HCT116 (cell line): ENCODE measurements at regions not wholly inside any gene's neighbourhood (a gene's known extent, or its start where the extent isn't known, plus 50 kb on each side); places are given as distances from the start of the nearest gene placed in this dataset.

Experiments
- ATAC-seq: fragments of 200-7000 bp; cut with Tn5 transposase; 2 replicates; pipeline ENCODE4 v1.9.1; 2020; ENCODE audit warnings: mild to moderate bottlenecking, moderate library complexity
- BruUV-seq: library from RNA; stranded (reverse); fragments of 400-500 nt; replicated peaks from 2 replicates; lab custom pipeline; 2021; lab: Mats Ljungman, UMichigan
- CTCF ChIA-PET: fragments of 300-600 bp; sonication (Branson Sonifier 250); formaldehyde crosslinking; loops from one replicate; lab custom pipeline; 2021; ENCODE audit warnings: antibody characterized with exemption; lab: Charles Lee
- POLR2A ChIA-PET: fragments of 300-600, 350-600 bp; sonication (Branson Sonifier 250); formaldehyde crosslinking; loops from one replicate; lab custom pipeline; 2021; ENCODE audit warnings: antibody characterized with exemption; lab: Charles Lee
- RAD21 ChIA-PET, 2 experiments: fragments of 300-600 bp; sonication (Branson Sonifier 250); formaldehyde crosslinking; loops; one replicate each; lab custom pipeline; 2023; ENCODE audit warnings: low total read pairs in 2 of 2; ENCODE audit not compliant: uncharacterized antibody in 2 of 2, unreplicated experiment in 2 of 2, low non-redundant PET in 1 of 2; lab: Charles Lee
- DNase-seq: peaks from one replicate; pipeline ENCODE4 v3.0.0-alpha.2; 2010; ENCODE audit warnings: low read depth, low spot score
- H2AFZ ChIP-seq: fragments of 200-600 bp; shearing (Covaris generic), sonication (generic); 2 replicates; pipeline ENCODE4 v1.6.1; 2017; ENCODE audit warnings: low read depth, mixed run types, mixed read lengths, antibody characterized with exemption, low read length; ENCODE audit not compliant: poor library complexity, severe bottlenecking
- H3K27ac ChIP-seq: 2 replicates; pipeline ENCODE4 v1.5.1; 2012; ENCODE audit warnings: low read depth, low read length
- H3K27me3 ChIP-seq: fragments of 200-600 bp; sonication (generic); 2 replicates; pipeline ENCODE4 v1.6.1; 2016; ENCODE audit warnings: mixed run types, low read length, mixed read lengths; ENCODE audit not compliant: insufficient read depth
- H3K36me3 ChIP-seq, 2 experiments: fragments of 200-500 bp in 1 of 2; fragments of 200-600 bp in 1 of 2; sonication (Bioruptor generic) in 1 of 2; sonication (generic) in 1 of 2; 2 replicates each; pipeline versions ENCODE4 v1.5.1 to v1.6.1; 2014 to 2016; ENCODE audit warnings: low read length in 2 of 2, inconsistent platforms in 1 of 2, mixed read lengths in 1 of 2, mixed run types in 1 of 2; ENCODE audit not compliant: insufficient read depth in 2 of 2, control insufficient read depth in 1 of 2
- H3K4me1 ChIP-seq, 2 experiments: fragments of 200-600 bp in 1 of 2; sonication (generic) in 1 of 2; 2 replicates each; pipeline versions ENCODE4 v1.5.1 to v1.6.1; 2012 to 2017; ENCODE audit warnings: low read length in 2 of 2, inconsistent platforms in 1 of 2, mild to moderate bottlenecking in 1 of 2, mixed read lengths in 1 of 2, mixed run types in 1 of 2, moderate library complexity in 1 of 2; ENCODE audit not compliant: insufficient read depth in 2 of 2, control insufficient read depth in 1 of 2
- H3K4me2 ChIP-seq: fragments of 200-600 bp; sonication (generic); 2 replicates; pipeline ENCODE4 v1.6.1; 2017; ENCODE audit warnings: mixed run types, low read length, mixed read lengths
- H3K4me3 ChIP-seq, 2 experiments: fragments of 200-600 bp in 1 of 2; sonication (generic) in 1 of 2; replicated peaks in 1 of 2; 2 replicates each; pipeline ENCODE4 v1.5.1; 2011 to 2016; ENCODE audit warnings: low read length in 2 of 2, control low read depth in 1 of 2, low read depth in 1 of 2, mild to moderate bottlenecking in 1 of 2, mixed read lengths in 1 of 2, mixed run types in 1 of 2
- H3K79me2 ChIP-seq: fragments of 200-600 bp; sonication (generic); 2 replicates; pipeline ENCODE4 v1.6.1; 2017; ENCODE audit warnings: mild to moderate bottlenecking, mixed run types, low read length, moderate library complexity, mixed read lengths; ENCODE audit not compliant: insufficient read depth
- H3K9ac ChIP-seq: fragments of 200-600 bp; sonication (generic); 2 replicates; pipeline ENCODE4 v1.6.1; 2016; ENCODE audit warnings: low read length, mixed read lengths
- H3K9me2 ChIP-seq: fragments of 200-600 bp; sonication (generic), shearing (Covaris generic); 2 replicates; pipeline ENCODE4 v1.6.1; 2017; ENCODE audit warnings: mixed run types, mild to moderate bottlenecking, moderate library complexity; ENCODE audit not compliant: insufficient read depth
- H3K9me3 ChIP-seq, 2 experiments: fragments of 200-500 bp in 1 of 2; fragments of 200-600 bp in 1 of 2; sonication (Bioruptor generic) in 1 of 2; sonication (generic) in 1 of 2; 2 replicates each; pipeline ENCODE4 v1.6.1; 2014 to 2017; ENCODE audit warnings: low read length in 2 of 2, mixed read lengths in 2 of 2, inconsistent platforms in 1 of 2, low read depth in 1 of 2, mild to moderate bottlenecking in 1 of 2, mixed run types in 1 of 2, moderate library complexity in 1 of 2; ENCODE audit not compliant: control insufficient read depth in 1 of 2, insufficient read depth in 1 of 2
- H4K20me1 ChIP-seq: fragments of 200-600 bp; sonication (generic), shearing (Covaris generic); 2 replicates; pipeline ENCODE4 v1.6.1; 2017; ENCODE audit warnings: mixed run types, mild to moderate bottlenecking, moderate library complexity; ENCODE audit not compliant: insufficient read depth
- CBX3 ChIP-seq: IDR thresholded peaks from 2 replicates; pipeline ENCODE4 v1.6.1; 2012; ENCODE audit warnings: low read depth
- CEBPB ChIP-seq: IDR thresholded peaks from 2 replicates; pipeline ENCODE4 v1.6.1; 2012; ENCODE audit warnings: low read depth
- EGR1 ChIP-seq: IDR thresholded peaks from 2 replicates; pipeline ENCODE4 v1.6.1; 2012; ENCODE audit warnings: low read depth
- ELF1 ChIP-seq: IDR thresholded peaks from 2 replicates; pipeline ENCODE4 v1.6.1; 2012; ENCODE audit warnings: low read depth, borderline replicate concordance
- EZH2phosphoT487 ChIP-seq: fragments of 200-600 bp; IDR thresholded peaks from 2 replicates; pipeline ENCODE4 v1.6.1; 2018; ENCODE audit warnings: antibody characterized with exemption, borderline replicate concordance
- JUND ChIP-seq: IDR thresholded peaks from 2 replicates; pipeline ENCODE4 v1.6.1; 2012
- MAX ChIP-seq: IDR thresholded peaks from 2 replicates; pipeline ENCODE4 v1.6.1; 2012
- POLR2AphosphoS5 ChIP-seq: IDR thresholded peaks from 2 replicates; pipeline ENCODE4 v1.6.1; 2011; ENCODE audit warnings: mild to moderate bottlenecking, low read depth, low read length, moderate library complexity
- RAD21 ChIP-seq: IDR thresholded peaks from 2 replicates; pipeline ENCODE4 v1.6.1; 2012; ENCODE audit warnings: low read depth, mild to moderate bottlenecking
- SP1 ChIP-seq: IDR thresholded peaks from 2 replicates; pipeline ENCODE4 v1.6.1; 2012; ENCODE audit warnings: low read depth
- TCF7L2 ChIP-seq: IDR thresholded peaks from 2 replicates; pipeline ENCODE4 v1.7.0; 2011; ENCODE audit warnings: borderline replicate concordance, inconsistent platforms; ENCODE audit not compliant: insufficient read depth, insufficient read length; ENCODE audit errors: extremely low read depth
- YY1 ChIP-seq: IDR thresholded peaks from 2 replicates; pipeline ENCODE4 v1.6.1; 2011; ENCODE audit warnings: low read length, low read depth, moderate library complexity, mild to moderate bottlenecking; ENCODE audit not compliant: insufficient replicate concordance; ENCODE audit errors: extremely low read depth
- ZFX ChIP-seq: fragments of 450-650 bp; IDR thresholded peaks from 2 replicates; pipeline ENCODE4 v1.6.1; 2017
- intact Hi-C: fragments of 100-400 bp; cut with micrococcal nuclease; formaldehyde crosslinking; loops from 2 replicates; pipeline ENCODE4 v1.10.0; 2022
- TF ChIP-seq, protein P1 (sequence below): IDR thresholded peaks from 2 replicates; pipeline ENCODE4 v1.6.1; 2012

DNA sequence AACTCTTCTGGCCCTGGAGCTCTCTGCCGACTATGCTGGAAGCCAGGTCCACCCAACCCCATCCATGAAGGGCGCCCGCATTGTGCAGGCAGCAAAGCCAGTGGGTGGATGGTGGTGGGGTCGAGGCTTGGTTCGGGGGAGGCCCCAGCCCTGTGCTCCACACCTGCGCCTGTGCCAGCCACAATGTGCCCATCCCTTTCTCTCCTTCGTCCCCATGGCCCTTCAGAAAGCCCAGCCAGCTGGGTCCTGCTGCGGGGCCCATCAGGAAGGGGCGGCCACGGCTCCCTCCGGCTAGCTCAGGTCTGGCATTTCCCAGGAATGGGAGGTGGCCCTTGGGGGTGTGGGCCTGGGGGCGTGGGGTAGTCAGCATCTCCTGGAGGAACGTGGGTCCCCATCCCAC, 91.6 kb downstream of the HMX1 start:
- H3K9me2 ChIP-seq: no peaks in the 10 kb centered on the region
- intact Hi-C loops: no loop called here
- H3K9ac ChIP-seq: no peak overlapping the region
- no peaks in the 10 kb centered on the region for H3K36me3 ChIP-seq
- H3K4me1 ChIP-seq: peaks cover 0 to 3% of the 10 kb centered on the region in 2 experiments; a peak in 2 of 4 replicates
- no TSS peak for BruUV-seq
- TF ChIP-seq POLR2AphosphoS5 (no peak), ZFX (no peak), MAX (no peak), EGR1 (no peak), SP1 (no peak), YY1 (no peak), CBX3 (no peak), EZH2phosphoT487 (no peak), JUND (no peak), TCF7L2 (no peak), ELF1 (no peak), RAD21 (no peak), CEBPB (no peak)
- TF ChIP-seq, protein P1, sequence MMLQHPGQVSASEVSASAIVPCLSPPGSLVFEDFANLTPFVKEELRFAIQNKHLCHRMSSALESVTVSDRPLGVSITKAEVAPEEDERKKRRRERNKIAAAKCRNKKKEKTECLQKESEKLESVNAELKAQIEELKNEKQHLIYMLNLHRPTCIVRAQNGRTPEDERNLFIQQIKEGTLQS: no peak
- DNase-seq (no peak), ATAC-seq (no peak)
- no peaks in the 10 kb centered on the region for H3K27me3 ChIP-seq
- ChIA-PET POLR2A (no interaction called here), CTCF (no interaction called here), RAD21 (no interaction called here)
- H3K4me2 ChIP-seq: no peak overlapping the region
- no peak overlapping the region for H3K4me3 ChIP-seq
- H3K79me2 ChIP-seq: no peaks in the 10 kb centered on the region
- H2AFZ ChIP-seq: no peak overlapping the region
- H4K20me1 ChIP-seq: no peaks in the 10 kb centered on the region
- no peak overlapping the region for H3K27ac ChIP-seq
- H3K9me3 ChIP-seq: no peaks in the 10 kb centered on the region
